Activated T-cell treated with anti-CD3 and anti-CD28 coated beads for 48 hours (primary cell): ENCODE measurements at regions not wholly inside any gene's neighbourhood (a gene's known extent, or its start where the extent isn't known, plus 50 kb on each side); places are given as distances from the start of the nearest gene placed in this dataset.
"Not testable (repeated sequence)": the region's sequence is repeated elsewhere in the genome, so short reads cannot be mapped to it uniquely, and the experiment has no call there.

Source experiments
- DNase-seq: peaks from one replicate; pipeline ENCODE4 v3.0.0-alpha.2; 2020; ENCODE audit warnings: low read depth

DNA sequence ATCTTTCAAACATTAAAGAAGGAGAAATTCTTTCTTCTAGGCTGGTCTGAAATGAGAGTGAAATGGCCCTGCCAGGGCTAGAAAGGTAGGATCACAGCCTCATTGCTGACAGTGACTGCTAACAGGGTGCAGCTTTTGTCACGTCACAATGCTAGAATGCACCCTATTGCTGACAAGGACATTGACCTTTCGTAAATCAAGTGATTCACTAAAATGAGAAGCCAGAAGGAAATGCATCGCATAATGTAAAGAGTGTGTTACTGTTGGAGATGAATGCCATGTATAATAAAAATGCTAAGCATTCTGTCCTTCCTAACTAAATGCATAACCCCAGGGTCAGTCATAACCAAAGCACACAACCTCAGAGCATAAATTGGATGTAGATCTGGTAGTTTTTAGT lies 732.9 kb downstream of the TDRD15 start:
- DNase-seq = no peak

DNA sequence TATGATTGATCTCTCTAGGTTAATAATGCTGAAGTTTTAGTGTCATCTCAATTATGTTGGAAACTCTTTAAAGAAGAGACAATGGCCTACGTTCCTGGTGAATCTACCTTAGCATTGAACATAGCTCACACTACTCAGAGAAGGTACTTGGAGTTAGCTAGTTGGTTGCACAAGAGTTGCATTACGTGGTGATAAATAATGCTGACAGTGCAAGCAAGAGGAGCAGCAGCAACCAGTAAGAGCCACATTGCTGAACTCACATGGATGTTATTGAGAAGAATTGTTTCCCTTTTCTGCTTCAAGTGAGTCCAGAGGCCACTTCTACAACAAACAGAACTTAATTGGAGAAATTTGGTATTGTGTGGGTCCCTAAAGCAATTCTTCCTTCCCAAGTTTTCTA lies 737.1 kb downstream of the TDRD15 start:
- no peak for DNase-seq

DNA sequence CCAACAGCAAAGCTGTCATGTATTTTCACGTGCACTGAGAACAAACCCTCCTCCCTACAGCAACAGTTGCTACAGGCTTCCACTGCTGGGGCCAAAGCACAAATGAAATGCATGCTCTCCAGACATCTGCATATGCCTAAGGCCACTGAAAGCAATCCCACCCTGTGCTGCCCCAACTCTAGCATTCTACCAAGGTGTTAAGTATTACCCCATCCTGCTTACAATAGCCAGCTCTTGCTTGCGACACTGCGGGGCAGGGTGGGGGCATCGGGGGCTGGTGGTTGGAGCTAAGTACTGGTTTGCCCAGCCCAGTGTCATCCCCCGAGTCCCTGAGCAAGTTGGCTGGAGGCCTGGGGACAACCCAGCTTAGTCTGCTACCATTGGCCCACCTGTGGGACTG lies 742.5 kb downstream of the TDRD15 start:
- no peak for DNase-seq

DNA sequence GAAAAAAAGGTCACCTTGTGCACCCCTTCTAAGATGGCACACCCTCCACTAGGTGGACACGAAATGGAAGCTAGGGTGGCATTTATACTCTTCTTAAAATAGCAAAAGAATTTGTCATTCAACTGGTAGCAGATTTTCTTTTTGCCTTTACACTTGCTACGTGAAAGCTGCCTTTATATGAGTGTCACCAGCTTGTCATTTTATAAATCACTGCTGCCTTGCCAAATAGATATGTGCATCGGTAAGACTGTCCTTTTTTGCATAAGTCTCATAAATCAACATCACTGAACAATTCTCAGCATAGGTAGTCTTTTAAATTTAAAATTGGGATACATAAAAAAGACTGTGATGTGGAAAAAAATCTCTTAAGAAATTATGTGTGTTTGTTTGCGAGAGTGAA lies 764.1 kb downstream of the TDRD15 start:
- DNase-seq = no peak

DNA sequence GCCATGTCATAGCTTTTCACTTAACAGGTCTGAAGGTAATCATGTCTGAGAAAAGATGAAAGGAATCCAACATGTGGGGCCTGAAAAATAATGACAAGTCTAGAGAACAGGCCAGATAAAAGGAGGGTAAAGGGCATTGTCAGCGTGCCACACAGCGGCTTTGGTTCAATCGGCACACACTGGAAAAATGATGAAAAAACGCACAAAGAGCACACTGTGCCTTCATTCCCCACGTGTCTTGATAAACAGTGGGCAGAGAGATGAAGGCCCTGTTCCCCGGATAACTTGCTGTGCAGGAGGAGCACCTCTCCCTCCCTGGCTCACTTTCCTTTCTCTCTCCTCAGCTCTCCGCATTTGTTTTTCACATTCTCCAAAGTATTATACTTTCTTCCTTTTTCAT lies 766.3 kb downstream of the TDRD15 start:
- no peak for DNase-seq

DNA sequence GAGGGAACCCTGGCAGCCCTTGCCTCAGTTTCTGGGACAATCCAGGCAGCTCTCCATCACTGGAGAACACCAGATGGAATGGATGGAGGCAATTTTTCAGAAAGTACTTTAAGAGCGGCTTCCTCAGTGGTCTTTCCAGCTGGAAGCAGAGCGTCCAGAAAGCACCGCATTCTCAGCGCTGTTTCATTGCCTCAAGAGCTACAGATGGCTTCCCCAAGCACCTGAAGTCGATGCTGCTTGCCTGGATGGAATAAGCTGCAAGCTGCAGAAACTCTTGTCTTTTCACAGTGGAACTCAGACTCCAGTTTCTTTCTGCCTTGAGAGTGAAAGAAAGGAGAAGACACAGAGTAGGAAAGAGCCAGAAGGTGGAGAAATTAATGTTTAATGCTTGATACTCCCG lies 766.9 kb downstream of the TDRD15 start:
- DNase-seq = no peak

DNA sequence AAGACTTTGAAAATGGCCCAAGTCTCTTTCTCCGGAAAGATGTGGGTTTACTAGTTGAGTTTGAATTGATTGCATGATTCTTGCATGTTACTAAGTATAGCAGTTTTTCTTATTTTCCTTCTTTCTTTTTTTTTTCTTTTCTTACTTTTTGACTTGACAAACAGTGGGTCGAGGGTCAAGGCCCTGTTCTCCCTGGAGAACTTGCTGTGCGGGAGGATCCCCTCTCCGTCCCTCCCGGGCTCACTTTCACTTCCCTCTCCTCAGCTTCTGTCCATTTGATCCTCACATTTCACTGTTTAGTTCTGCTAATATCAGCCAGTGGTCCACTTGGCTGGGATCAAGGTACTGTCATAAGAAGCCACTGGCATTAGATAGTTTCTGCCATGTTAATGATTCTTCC lies 767.4 kb downstream of the TDRD15 start:
- DNase-seq = no peak

DNA sequence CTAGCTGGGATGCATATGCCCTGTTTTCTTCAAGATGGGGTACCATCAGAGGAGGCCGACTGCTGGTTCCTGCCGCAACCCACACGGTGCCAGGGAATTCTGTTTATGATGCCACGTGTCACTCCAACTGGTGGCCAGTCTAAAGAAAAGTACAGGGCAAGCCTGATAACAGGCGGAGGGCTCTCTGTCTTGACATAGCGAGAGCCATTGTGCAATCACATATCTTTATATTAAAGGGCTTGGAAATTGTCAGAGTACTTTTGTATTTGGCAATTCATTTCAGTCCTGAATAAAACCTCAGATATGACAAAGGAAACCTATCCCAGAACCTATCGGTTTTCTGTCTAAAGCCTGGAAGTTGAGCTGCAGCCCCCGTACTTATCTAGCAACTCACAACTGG lies 768.4 kb downstream of the TDRD15 start:
- no peak for DNase-seq

DNA sequence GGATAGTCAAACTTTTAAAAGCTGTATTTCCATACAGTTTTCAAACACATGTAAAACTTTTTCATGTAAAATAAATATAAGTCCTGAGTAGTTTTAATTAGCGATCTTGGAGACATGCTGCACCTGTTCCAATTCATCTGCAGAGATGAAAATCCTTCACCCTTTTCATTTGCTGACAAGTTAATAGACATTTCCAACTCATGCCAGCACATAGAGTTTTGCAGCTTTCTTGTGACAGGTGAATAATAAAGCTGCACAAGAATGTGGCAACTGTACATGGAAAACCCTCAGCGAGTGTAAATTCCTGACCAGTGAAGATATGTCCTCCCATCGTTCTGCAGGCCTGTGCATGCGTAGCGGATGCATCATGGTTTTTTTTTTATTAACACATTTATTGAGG lies 771.4 kb downstream of the TDRD15 start:
- DNase-seq = no peak

DNA sequence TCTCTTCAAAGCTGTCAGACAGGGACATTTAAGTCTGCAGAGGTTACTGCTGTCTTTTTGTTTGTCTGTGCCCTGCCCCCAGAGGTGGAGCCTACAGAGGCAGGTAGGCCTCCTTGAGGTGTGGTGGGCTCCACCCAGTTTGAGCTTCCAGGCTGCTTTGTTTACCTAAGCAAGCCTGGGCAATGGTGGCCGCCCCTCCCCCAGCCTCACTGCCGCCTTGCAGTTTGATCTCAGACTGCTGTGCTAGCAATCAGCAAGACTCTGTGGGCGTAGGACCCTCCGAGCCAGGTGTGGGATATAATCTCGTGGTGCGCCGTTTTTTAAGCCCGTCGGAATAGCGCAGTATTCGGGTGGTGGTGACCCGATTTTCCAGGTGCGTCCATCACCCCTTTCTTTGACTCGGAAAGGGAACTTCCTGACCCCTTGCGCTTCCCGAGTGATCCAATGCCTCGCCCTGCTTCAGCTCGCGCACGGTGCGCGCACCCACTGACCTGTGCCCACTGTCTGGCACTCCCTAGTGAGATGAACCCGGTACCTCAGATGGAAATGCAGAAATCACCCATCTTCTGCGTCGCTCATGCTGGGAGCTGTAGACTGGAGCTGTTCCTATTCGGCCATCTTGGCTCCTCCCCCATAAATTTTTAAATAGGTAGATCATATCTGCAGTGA lies 785.1 kb downstream of the TDRD15 start:
- not testable (repeated sequence) for DNase-seq

DNA sequence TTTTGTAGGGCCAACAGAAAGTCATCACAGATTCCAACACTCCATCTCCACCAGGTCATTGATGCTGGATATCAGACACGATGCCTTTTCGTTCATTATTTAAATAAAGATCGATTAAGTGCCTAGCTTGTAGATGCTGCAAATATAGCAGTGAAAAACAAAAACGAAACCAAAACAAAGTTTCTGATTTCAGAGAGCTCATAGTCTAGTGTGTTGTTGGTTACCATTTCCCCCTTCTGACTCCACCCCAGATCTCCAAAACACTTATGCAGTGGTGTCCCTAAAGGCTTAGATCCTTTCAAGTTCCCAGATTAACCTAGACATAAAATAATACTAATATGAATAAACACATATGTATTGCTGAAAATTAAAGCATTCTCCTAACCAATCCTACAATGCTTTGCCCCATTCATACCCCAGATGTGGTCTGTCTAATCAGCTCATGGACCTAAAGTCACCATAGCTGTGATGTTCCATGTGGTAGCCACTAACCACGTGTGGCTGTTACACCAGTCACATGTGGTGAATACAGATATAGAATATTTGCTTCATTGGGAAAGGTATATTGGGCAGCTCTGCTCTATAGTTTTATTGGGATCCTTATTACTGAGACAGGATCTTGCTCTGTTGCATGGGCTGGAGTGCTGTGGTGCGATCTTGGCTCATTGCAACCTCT lies 787.2 kb downstream of the TDRD15 start:
- no peak for DNase-seq

DNA sequence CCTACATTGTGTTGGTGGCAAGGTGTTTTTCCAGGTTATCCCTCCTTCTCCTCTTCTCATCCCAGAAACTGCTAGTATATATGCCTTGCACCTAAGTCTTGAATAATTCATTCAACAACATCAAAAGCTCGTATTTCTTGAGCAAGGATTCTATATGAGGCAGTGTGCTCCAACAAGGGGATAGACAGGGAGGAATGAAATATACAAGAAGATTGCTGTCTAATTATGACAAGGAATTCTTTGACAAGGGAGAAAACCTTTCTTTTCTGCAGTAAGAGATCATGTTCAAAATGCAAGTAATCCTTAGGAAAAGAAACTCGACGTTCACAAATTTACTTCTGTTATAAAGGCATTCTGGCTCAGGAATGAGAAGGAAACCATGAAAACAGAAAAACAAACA lies 788.6 kb downstream of the TDRD15 start:
- no peak for DNase-seq

DNA sequence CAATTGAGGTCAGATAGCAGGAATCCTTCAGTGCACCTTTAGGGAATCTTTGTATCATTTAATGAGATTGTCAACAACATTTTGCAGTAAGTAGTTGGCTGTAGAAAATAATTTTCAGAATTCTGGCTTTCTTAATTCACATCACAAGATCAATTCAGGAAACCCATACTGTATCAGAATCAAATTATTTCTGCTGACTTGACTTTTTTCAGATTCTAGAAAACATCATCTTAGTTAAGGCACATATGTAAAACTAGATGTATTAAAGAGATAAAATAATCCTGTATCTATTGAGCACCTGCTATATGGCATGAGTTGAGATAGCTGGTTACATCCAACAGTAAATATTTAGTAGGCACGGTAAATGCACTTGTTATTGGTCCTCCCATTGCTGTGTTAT lies 791.4 kb downstream of the TDRD15 start:
- DNase-seq = no peak

DNA sequence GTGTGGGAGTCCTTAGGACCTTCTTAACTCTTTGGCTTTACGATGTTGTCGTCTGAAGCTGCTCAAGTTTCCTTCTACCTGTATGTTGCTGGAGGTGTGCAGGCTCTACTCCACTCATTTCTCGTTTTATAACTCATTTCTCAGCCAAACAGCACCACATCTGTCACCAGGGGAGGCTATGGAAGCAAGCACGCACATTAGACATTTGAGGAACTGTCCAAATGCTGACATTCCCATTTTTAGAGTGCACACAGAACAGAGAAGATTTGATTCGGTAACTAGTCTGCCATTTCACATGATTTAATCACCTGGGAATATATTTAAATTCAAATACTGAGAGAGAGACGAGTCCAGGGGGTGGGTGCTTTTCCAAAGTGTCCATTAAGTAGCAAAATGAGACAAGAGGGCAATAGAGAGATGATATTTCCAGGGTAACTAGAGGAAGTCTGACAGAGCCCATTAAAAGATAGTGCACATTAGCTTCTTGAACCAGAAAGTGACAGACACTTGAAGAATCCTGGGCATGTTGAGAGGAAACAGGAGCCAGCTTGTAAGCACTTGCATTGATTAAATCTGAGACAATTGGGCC lies 793.3 kb downstream of the TDRD15 start:
- no peak for DNase-seq

DNA sequence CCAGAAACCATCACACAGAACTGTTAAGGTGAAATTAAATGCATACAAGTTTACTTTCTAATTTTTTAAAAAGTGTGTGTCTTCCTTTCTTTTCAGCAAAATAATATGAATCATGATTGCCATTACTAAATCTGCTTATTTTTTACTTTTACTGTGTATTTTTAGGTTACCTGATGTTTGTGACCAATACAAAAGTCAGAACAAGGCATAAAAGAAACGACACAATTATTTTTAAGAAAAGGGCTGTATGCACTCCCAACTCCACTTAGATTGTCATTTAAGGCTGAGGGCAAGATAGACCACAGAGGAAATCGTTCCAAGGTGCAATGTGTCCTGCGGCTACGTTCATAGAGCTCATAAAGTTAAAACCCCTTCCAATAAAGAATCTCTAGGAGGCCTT lies 797.0 kb downstream of the TDRD15 start:
- no peak for DNase-seq

DNA sequence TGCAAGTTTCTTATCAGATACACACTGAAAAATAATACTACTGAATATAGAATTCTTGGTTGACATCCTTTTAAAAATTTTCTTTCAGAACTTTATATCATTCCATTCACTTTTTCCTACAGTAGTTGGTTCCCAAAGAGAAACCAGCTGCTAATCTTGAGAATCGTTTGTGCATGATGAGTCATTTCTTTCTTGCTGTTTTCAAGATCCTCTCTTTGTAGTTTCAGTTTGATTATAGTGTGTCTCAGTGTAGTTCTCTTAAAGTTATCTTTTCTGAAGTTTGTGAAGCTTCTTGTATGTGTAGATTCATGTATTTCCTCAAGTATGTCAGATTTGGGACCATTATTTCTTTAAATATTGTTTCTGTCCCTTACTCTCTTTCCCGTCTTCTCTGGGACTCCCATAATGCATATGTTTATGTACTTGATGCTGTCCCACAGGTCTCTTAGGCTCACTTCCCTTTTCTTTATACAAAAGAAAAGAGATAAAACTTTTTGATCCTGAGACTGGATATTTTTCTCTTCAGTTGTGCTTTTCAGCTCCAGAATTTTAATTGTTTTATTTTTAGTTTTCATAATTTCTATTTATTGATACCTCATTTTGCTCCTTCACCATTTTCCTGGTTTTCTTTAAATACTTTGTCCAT lies 801.0 kb downstream of the TDRD15 start:
- DNase-seq = no peak

DNA sequence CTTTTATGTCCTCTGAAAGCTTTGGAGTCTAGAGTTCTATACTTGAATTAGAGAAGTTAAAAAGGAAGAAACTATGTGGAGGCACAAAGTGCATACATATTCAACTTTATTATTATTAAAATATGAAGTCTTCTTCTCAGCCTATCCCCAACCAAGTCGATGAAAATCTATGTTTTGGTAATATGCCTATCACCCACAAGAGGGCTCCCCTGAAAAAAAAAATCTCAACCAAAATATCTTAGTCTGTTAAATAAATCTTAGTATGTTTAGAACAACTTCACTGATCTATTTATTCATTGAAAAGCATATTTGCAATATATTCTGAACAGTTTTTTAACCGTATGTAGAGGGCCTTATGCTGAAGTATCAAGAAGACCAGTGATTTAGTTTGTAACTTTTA lies 804.5 kb downstream of the TDRD15 start:
- no peak for DNase-seq

DNA sequence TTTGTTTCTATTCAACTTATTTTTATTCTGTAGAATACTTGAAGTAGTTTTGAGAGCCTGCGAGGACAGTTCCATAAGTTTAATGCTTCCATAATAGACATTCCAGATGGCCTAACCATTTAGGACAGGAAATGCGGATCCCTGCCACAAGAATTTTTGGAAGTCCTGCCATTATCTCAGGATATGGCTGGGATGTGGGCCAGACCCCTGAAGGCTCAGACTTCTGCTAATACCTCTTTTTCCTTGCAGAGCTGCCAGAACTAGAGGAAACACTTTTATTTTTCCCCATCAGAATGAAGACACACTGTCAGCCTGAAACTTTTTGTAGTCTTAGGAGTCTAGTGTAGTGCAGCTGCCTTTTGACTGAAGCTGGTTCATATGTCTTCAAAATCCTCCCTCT lies 806.5 kb downstream of the TDRD15 start:
- DNase-seq = no peak

DNA sequence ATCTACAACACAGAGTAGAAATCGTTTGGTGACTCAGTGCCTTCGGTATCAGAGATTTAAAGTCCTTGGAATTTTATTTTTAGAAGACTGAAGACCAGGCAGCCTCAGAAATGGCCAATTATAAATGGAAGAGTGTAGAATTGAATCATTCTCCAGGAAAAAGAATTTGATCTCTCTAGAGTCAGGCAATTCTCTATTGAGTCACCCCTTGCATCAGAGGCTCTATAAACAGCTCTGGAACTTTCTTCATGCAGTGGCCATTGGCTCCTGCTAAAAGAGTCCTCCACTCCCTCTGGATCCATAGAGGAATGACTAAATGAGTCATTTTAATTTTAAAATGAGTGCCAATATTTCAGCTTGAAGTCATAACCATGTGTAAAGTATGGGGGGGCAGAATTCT lies 816.2 kb downstream of the TDRD15 start:
- no peak for DNase-seq

DNA sequence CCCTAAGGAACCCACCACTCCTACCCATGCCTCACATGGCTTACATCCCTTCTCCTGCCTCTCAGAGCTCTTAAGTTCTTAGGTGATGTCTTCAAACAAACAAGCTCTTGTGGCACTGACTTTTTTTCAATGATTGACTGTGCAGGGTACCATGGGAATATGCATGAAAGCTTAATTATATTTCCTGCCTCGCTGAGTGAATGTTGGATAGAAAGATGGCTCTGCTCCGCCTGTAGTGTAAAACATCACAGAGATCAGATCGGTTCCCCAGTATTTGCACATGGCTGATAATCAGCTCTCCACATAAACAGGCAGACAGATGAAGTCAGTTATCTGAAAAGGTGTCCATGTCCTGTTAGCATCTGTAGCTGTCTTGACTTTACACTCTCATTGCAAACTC lies 820.8 kb downstream of the TDRD15 start:
- DNase-seq = no peak

DNA sequence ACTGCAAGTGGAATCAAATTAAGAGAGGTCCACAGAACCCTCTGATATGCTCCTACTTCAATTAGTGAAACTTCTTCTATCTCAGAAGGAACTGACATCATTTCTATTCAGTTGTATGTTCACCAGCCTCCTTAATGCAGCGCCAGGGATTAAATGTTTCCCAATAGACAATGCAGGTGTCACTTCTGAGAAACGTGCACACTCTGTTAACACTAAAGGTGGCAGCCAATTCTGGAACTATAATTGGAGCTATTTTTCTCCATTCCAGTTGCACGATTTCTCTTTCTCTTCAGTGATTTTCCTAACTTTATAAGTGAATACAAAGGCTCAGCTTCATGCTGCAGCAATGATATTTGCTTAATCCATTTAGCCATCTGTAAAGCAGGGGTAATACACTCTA lies 821.9 kb downstream of the TDRD15 start:
- DNase-seq = no peak

DNA sequence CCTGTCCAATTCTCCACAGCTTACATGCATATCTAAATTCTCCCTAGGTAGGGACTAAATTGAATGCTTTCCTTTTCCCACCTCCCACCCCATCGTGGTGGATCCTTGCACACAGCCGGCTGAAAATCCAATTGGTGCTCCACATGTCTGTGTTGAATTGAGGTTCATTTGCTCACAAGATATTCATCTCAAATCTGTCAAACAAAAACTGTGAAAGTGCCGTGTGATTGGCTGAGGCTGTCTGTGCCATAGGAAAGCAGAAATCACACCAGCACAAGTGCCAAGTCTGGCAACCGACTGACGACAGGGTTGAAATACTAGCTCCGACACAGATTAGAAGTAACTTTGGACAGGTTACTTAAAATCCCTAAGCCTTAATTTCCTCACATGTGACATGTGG lies 823.3 kb downstream of the TDRD15 start:
- no peak for DNase-seq

DNA sequence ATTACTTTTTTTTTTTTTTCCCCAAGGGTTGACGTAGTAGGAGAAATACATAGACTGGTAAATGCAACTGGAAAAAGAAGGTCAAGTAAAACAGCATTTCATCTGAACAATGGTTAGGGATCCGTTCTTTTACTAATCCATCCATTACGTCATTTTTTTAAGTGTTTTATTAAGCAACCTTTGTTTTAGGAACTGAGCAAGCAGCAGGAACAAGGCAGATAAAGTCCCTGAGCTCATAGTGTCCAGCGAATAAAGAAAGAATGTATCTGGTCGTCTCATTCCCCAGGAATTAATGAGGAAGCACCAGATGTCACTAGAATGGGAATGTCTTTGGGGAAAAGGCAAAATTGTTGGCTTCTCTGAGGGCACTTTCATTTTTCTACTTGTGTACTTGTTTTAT lies 842.4 kb downstream of the TDRD15 start:
- no peak for DNase-seq
